Fibroblast of lung (primary cell): ENCODE measurements at regions not wholly inside any gene's neighbourhood (a gene's known extent, or its start where the extent isn't known, plus 50 kb on each side); places are given as distances from the start of the nearest gene placed in this dataset.
"Not testable (repeated sequence)": the region's sequence is repeated elsewhere in the genome, so short reads cannot be mapped to it uniquely, and the experiment has no call there.

Experiments
- EZH2 ChIP-seq: IDR thresholded peaks from 2 replicates; pipeline ENCODE4 v1.5.1; 2012; ENCODE audit warnings: low read length, control low read depth, mild to moderate bottlenecking; ENCODE audit errors: missing control alignments
- TF ChIP-seq, protein P1 (sequence below), 2 donors: IDR thresholded peaks in 1 of 2; conservative IDR thresholded peaks in 1 of 2; 1 replicate in 1 of 2; 2 replicates in 1 of 2; pipeline ENCODE4 v1.5.1; 2011 to 2012; ENCODE audit warnings: low read length in 2 of 2, control low read depth in 1 of 2, inconsistent platforms in 1 of 2, low read depth in 1 of 2, mild to moderate bottlenecking in 1 of 2

DNA sequence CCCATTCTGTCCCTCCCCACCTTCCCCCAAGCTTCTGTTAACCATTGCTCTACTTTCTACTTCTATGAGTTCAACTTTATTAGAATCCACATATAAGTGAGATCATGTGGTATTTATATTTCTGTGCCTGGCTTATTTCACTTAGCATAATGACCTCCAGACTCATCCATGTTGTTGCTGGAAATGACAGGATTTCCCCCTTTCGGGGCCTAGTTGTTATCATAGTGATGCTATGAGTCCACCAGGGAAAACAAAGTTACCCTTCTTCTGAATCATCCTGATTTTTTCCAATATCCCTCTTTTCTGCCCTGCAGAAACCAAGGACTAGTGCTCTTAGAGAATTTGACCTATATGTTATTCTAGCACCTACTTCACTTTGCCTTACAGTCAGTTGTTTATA, 53.2 kb upstream of the TERB2 start:
- TF ChIP-seq, protein P1, sequence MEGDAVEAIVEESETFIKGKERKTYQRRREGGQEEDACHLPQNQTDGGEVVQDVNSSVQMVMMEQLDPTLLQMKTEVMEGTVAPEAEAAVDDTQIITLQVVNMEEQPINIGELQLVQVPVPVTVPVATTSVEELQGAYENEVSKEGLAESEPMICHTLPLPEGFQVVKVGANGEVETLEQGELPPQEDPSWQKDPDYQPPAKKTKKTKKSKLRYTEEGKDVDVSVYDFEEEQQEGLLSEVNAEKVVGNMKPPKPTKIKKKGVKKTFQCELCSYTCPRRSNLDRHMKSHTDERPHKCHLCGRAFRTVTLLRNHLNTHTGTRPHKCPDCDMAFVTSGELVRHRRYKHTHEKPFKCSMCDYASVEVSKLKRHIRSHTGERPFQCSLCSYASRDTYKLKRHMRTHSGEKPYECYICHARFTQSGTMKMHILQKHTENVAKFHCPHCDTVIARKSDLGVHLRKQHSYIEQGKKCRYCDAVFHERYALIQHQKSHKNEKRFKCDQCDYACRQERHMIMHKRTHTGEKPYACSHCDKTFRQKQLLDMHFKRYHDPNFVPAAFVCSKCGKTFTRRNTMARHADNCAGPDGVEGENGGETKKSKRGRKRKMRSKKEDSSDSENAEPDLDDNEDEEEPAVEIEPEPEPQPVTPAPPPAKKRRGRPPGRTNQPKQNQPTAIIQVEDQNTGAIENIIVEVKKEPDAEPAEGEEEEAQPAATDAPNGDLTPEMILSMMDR (conservative IDR thresholded peaks at IDR 0.05 in 1 of 2, IDR thresholded peaks at IDR 0.05 in 1 of 2; ENCODE audit: low read depth in 1 of 2, low read length in 2 of 2) = not testable (repeated sequence)
- TF ChIP-seq EZH2 = not testable (repeated sequence)
